NCI-H82 (cell line): ENCODE measurements at regions not wholly inside any gene's neighbourhood (a gene's known extent, or its start where the extent isn't known, plus 50 kb on each side); places are given as distances from the start of the nearest gene placed in this dataset.
A peak's percentile ranks its signal among the peaks of the same experiment; 100 is the strongest.

Experiments used
- DNase-seq: peaks from one replicate; lab custom pipeline; 2025; lab: John Stamatoyannopoulos, UW

DNA sequence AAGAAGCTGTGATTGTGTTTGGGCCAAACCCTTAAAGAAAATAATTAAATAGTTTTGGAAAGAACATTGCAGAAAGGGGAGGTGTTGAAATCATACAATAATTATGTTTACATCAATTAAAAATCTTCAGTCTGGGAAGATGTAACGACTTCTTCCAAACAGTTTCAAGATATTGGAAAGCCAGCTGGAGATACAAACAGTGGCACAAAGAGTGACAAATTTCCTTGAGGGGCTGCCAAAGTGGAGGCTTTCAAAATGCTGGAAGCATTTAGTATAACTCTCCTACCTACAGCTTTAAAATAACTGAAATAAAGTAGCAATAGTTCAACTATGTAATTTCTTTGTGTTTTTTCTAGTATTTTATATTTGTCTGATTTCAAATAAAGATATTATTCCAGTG lies 405.0 kb downstream of the DNAJB9 start:
- DNase-seq: no peak

- no peak for DNase-seq
Observed at GRCh38 chr7:108985037-108985436, 415.4 kb downstream of the DNAJB9 start.

DNA sequence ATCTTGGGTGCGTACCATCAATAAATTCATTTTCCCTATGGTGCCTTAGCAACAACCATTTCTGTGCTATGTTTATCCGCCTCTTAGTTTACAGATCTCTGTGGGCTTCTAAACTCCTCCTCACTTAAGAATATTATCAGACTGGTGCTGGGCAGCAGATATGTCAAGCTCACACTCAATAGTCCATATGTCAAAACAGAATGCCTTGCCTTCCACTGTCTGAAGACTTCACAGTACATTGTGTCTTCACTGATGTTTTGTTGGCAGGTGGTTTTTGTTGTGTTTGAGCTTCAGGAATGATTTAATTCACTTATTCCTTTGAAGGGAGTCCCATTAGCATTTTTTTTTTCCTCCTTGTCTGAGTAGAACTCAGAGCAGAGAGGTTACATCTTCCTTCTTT lies 419.6 kb downstream of the DNAJB9 start:
- no peak for DNase-seq

- no peak for DNase-seq
Observed at GRCh38 chr7:108997480-108997879, 427.8 kb downstream of the DNAJB9 start.

- DNase-seq: no peak
Observed at GRCh38 chr7:109003742-109004141, 434.1 kb downstream of the DNAJB9 start.

- no peak for DNase-seq
Observed at GRCh38 chr7:109009636-109010035, 440.0 kb downstream of the DNAJB9 start.

- DNase-seq: no peak
Observed at GRCh38 chr7:109020251-109020650, 450.6 kb downstream of the DNAJB9 start.

DNA sequence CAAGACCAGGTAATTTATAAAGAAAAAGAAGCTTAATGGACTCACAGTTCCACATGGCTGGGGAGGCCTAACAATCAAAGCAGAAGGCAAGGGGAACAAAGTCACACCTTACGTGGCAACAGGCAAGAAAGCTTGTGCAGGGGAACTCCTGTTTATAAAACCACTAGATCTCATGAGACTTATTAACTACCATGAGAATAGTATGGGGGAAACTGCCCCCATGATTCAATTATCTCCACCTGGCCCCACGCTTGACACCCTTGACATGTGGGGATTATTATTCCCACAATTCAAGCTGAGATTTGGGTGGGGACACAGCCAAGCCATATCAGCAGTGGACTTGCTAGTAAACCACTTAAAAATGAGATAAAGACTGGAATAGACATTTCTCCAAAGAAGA lies 451.7 kb downstream of the DNAJB9 start:
- no peak for DNase-seq

DNA sequence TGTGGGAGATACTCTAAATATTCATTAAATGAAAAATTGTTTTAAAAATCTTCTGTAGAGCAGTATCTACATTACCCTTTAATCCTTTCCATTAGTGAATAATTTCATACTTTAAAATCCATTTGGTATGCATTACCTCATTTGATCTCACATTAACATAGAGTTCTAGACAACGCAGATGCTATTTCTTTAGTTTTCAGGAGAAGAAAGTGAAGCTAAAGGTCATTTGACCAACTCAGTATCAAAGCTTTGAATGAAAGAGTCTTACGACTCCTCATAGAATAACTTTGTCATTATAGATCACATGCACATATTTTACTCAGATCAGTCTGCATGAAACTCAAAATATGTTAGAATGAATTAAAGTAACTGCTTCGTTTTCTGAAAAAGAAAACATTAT lies 460.2 kb downstream of the DNAJB9 start:
- no peak for DNase-seq

DNA sequence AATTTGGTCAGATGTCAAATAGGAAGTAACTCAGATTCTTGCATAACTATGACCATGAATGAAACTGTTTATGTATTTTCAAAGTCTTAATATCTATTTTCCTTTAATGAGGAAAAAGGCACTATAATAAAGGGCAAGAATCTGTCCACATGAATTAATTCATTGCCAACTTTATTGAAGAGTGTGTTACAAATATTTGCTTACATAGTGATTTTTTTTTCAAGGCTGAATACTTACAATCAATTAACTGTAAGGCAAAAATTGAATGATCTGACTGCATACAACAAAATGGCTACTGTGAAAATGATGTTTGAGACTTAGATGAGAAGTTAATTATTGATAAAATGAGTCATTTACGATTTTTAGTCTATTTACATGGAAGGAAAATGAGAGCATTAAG lies 475.0 kb downstream of the DNAJB9 start:
- DNase-seq: no peak

DNA sequence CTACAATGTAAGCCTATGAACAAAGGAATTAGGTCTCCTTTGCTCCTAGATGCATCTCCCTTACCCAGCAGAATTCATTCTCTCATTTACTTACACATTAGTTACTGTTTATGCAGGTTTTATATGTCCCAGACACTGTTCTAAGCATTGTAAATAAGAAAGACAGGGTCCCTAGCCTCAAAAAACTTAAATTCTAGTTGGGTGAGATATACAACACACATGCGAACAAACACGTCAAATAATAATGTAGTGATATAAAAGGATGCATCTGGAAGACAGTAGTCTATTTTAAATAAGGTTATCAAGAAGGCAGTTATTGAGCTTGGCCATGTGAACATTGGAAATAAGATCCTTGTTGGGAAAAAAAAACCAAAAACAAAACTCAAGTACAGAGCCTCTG lies 479.7 kb downstream of the DNAJB9 start:
- no peak for DNase-seq

- DNase-seq: no peak
Observed at GRCh38 chr7:109059089-109059488, 489.4 kb downstream of the DNAJB9 start.

DNA sequence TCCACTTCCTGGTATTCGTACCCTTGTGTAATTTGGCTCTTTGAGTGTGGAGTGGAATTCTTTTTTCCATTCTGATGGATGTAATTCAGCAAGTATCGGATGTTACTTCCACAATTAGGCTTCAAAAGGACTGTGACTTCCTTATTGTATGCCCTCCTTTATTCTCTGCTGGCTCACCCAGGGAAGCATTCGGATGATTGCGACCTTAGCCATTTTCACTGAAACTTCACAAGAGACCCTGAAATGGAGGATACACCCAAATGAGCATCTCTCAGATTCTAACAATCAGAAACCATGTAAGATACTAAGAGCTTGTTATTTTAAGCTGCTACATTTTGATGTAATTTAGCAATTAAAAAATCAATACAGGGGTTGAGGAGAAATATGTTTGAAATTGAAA lies 493.1 kb downstream of the DNAJB9 start:
- DNase-seq: no peak

DNA sequence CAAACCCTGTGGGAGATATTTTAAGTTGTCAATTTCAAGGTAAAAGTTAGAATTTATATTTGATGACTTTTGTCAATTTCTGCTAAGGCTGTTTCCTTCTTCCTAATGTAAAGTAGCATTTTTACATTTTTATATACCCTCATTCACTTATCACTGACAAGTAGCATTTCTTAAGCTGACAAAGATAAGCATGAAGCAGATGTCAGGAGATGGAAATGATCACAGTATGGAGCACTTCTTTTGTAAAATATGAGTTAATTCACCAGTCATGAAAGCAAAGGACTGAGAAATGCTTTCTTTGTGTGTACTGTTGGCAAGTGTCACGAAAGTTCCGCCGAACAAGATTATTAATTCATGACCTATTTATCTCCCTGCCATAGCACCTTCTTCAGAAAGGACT lies 503.9 kb downstream of the DNAJB9 start:
- DNase-seq: no peak

GRCh38 chr7:109076396-109076972 lies 506.8 kb downstream of the DNAJB9 start:
- DNase-seq: no peak

- no peak for DNase-seq
Observed at GRCh38 chr7:109091042-109091441, 521.4 kb downstream of the DNAJB9 start.

- DNase-seq: peak; percentile 18
Observed at GRCh38 chr7:109092268-109092667, 522.6 kb downstream of the DNAJB9 start.

DNA sequence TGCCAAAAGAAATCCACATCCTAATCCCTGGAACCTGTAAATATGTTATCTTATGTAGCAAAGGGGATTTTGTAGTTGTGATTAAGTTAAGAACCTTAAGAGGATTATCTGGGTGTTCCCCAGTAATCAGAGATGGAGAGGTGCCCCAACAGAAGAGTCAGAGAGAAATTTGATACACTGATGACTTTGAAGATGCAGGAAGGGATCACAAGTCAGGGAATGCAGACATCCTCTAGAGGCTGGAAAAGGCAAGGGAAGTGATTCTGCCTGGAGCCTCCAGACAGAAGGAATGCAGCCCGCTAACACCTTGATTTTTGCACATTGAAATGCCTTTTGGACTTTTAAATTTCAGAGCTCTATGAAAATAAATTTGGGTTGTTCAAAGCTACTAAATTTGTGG lies 531.7 kb downstream of the DNAJB9 start:
- DNase-seq: peak; percentile 96

- DNase-seq: no peak
Observed at GRCh38 chr7:109109558-109109957, 539.9 kb downstream of the DNAJB9 start.

- no peak for DNase-seq
Observed at GRCh38 chr7:109111086-109111485, 541.4 kb downstream of the DNAJB9 start.

- no peak for DNase-seq
Observed at GRCh38 chr7:109121599-109122300, 552.1 kb downstream of the DNAJB9 start.

DNA sequence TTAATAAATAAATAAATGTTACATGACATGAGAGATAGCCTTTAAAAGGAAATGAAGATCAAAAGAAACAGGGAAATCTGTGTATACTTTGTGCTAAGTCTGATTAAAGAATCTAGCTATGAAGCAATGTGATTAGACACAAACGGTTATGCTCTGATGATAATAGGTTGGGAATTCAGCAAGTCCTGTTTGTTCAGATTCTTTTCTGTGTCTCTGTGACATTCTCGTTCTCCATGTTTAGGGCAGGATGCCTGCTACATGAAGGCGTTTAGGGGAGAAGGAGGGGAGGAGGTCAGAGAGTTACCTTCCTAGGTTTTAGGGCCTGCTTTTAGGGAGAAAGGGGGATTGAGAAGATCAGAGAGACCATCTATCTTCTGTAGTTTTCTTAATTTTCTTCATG lies 555.3 kb downstream of the DNAJB9 start:
- no peak for DNase-seq

DNA sequence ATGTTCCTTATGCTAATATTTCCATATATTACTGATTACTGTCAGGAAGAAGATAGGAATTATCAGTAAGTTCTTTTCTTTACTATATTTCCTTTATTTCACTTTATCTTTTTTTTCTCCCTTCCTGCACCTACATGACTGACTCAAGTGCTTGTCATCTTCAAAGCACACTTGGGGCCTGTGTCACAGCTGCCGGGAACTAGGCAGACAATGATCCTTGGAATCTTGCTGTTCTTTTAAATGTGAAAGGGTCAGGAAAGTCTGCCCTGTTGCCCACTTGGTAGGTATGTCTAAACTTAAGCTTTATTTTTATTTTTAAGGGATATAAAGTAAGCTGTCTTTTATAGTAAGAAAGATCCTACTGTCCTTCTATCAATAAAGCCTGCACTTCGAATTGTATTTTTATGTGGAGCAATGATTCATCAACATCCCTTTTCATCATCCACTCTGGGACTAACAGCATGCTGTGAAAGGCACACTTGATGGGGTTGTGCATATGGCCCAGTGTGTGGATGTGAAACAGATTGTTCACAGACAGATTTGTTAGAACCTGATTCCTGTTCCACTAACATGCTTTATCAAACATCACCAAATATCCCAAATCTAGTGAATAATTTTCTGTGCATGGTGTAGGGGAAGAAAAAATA lies 556.9 kb downstream of the DNAJB9 start:
- no peak for DNase-seq

DNA sequence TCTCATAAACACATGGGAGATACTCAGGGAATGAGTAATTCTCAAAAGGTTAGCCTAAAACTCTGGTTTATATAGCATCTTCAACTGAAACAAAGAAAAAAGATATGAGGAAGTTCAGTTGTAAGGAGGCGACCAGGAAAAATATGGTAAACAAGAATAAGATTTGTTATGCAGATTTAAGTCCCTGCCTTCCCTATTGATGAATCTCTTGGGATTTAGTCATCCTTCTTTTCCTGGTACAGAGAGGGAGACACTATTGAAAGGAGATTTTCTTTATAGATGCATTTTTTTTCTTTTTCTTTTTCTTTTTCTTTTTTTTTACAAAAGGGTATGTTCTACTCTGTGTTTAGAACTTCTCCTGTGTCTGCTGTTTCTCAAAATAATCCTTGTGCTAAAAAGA lies 557.5 kb downstream of the DNAJB9 start:
- DNase-seq: no peak
